Nephron progenitor cell (in vitro differentiated cells): ENCODE measurements at regions not wholly inside any gene's neighbourhood (a gene's known extent, or its start where the extent isn't known, plus 50 kb on each side); places are given as distances from the start of the nearest gene placed in this dataset.

Experiments
- DNase-seq: peaks from one replicate; pipeline ENCODE4 v3.0.0; 2021
- H3K27ac Mint-ChIP-seq: 2 replicates; pipeline ENCODE4 v1.8.0; 2021; ENCODE audit warnings: mild to moderate bottlenecking, moderate library complexity, mixed read lengths
- H3K27me3 Mint-ChIP-seq: 2 replicates; pipeline ENCODE4 v1.8.0; 2021; ENCODE audit warnings: mild to moderate bottlenecking, low read depth, mixed read lengths; ENCODE audit not compliant: poor library complexity
- H3K36me3 Mint-ChIP-seq: 2 replicates; pipeline ENCODE4 v1.8.0; 2021; ENCODE audit warnings: low read depth, mixed read lengths
- H3K4me1 Mint-ChIP-seq: 2 replicates; pipeline ENCODE4 v1.8.0; 2021; ENCODE audit warnings: mixed read lengths
- H3K4me3 Mint-ChIP-seq: 2 replicates; pipeline ENCODE4 v1.8.0; 2021; ENCODE audit warnings: mild to moderate bottlenecking, moderate library complexity, mixed read lengths
- H3K9me3 Mint-ChIP-seq: 2 replicates; pipeline ENCODE4 v1.8.0; 2021; ENCODE audit warnings: mild to moderate bottlenecking, moderate library complexity, mixed read lengths
- TF ChIP-seq, protein P1 (sequence below): fragments of 200-600 bp; sonication (generic); IDR thresholded peaks from 2 replicates; pipeline ENCODE4 v1.5.0; 2021; ENCODE audit warnings: antibody characterized with exemption

DNA sequence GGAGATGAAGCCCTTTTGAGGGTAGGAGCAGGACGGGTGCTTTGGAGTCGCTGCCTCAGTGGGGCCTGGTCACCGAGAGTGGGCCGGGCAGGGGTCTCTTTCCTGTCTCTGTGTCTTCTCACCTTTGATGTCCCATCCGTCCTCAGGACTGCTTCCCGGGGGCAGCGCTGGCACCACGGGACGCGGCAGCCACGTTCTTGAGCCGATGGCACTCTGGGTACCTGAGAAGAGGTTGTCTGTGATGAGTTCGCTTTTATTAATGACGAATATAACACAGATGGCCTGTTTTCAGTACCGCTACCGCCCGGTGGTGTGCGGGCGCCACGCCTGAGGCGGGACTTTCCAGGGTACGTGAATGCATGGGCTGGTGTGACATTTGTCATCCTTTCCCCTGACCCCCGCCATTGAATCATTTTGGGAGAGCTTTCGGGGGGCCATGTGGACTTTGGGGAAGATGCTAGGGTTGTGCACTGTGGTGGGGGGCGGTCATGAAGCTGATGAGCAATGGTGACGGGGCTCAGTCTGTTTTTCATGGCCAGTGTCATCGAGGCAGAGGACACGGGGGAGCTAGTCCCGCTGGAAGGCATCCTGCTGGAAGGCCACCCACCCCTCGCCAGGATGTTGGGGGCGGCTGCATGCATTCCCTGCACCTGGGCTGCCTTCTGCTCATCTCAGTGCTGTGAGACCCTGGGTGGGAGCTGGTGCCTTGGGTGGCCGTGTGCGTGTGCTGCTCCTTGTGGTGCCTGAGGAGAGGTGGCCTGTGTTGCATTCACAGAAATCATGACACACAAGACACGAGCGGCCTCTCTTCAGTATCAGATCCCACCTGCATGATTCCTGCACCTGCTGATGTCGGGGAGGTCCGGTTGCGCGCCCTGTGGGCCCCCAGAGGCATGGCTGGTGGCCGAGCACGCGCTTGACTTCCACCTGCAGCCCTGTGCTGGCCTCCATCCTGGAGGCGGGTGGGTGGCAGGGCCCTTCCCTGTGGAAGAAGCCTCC, 162.5 kb upstream of the RTL1 start:
- H3K9me3 Mint-ChIP-seq, result peaks cover 9% of the 10 kb centered on the region
- H3K27ac Mint-ChIP-seq, result no peak overlapping the region
- peaks cover 5% of the 10 kb centered on the region for H3K4me1 Mint-ChIP-seq
- H3K27me3 Mint-ChIP-seq, result peaks cover 36% of the 10 kb centered on the region
- TF ChIP-seq, protein P1, sequence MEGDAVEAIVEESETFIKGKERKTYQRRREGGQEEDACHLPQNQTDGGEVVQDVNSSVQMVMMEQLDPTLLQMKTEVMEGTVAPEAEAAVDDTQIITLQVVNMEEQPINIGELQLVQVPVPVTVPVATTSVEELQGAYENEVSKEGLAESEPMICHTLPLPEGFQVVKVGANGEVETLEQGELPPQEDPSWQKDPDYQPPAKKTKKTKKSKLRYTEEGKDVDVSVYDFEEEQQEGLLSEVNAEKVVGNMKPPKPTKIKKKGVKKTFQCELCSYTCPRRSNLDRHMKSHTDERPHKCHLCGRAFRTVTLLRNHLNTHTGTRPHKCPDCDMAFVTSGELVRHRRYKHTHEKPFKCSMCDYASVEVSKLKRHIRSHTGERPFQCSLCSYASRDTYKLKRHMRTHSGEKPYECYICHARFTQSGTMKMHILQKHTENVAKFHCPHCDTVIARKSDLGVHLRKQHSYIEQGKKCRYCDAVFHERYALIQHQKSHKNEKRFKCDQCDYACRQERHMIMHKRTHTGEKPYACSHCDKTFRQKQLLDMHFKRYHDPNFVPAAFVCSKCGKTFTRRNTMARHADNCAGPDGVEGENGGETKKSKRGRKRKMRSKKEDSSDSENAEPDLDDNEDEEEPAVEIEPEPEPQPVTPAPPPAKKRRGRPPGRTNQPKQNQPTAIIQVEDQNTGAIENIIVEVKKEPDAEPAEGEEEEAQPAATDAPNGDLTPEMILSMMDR, result no peak
- H3K4me3 Mint-ChIP-seq, result no peak overlapping the region
- no peaks in the 10 kb centered on the region for H3K36me3 Mint-ChIP-seq
- no peak for DNase-seq

DNA sequence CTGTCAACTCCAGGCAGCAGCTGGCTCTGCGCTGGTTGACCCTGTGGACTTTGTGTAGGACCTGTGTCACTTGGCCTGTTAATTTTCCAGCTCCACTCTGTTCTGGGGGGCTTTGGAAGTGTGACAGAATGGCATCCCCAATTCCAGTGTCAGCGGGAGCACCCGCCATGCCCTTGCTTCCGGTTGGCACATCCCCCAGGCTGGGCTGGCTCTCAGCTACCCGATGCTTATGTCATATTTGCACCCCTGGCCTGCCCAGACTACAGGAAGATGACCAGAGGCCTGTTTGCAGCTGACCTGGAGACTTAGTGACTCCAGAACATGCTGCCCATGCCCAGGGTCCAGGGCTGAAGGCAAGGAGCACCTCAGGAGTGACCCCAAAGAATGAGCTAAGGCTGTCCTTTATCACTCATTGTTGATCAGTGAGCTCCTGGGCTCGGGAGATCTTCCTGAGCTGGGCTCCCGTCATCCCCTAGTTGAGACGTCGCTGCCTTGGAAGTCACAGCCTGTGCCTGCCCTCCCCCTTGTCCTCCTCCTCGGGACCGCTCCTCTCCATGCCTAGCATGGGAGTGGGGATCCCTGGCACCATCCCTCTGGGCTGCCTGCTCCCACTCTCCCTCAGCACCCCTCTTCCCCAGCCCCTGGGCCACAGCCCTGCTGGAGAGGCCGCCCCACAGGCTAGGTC, 163.4 kb upstream of the RTL1 start:
- Mint-ChIP-seq H3K9me3 (peaks cover 9% of the 10 kb centered on the region), H3K27me3 (peaks cover 32% of the 10 kb centered on the region), H3K4me3 (no peak overlapping the region), H3K4me1 (peaks cover 10% of the 10 kb centered on the region), H3K27ac (no peak overlapping the region), H3K36me3 (no peaks in the 10 kb centered on the region)
- no peak for DNase-seq
- TF ChIP-seq, protein P1, result no peak

GRCh38 chr14:101068313-101069227, 165.0 kb upstream of the RTL1 start:
- H3K9me3 Mint-ChIP-seq, result peaks cover 9% of the 10 kb centered on the region
- no peak for DNase-seq
- H3K4me3 Mint-ChIP-seq, result no peak overlapping the region
- H3K27ac Mint-ChIP-seq, result no peak overlapping the region
- H3K4me1 Mint-ChIP-seq, result peaks cover 25% of the 10 kb centered on the region
- H3K27me3 Mint-ChIP-seq, result peaks cover 18% of the 10 kb centered on the region
- no peaks in the 10 kb centered on the region for H3K36me3 Mint-ChIP-seq
- TF ChIP-seq, protein P1, result no peak

DNA sequence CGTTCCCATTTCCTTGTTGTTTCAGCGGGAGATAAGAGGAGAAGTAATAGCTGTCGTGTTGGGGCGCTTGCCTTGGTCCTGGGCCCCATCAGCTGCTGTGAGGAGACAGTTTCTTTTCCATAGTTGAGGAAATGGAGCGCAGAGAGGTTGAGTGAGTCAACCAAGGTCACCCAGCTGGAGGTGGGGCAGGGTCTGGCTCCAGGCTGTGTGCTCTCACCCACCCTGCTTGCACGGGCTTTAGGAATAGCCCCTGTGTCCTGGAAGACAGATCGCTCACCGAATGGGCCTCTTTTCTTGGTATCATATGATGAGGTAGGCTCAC, 165.7 kb upstream of the RTL1 start:
- peaks cover 32% of the 10 kb centered on the region for H3K4me1 Mint-ChIP-seq
- no peaks in the 10 kb centered on the region for H3K36me3 Mint-ChIP-seq
- DNase-seq, result no peak
- peaks cover 21% of the 10 kb centered on the region for H3K27me3 Mint-ChIP-seq
- no peak overlapping the region for H3K4me3 Mint-ChIP-seq
- no peak overlapping the region for H3K27ac Mint-ChIP-seq
- H3K9me3 Mint-ChIP-seq, result peaks cover 9% of the 10 kb centered on the region
- TF ChIP-seq, protein P1, result no peak

GRCh38 chr14:101069666-101070362, 166.3 kb upstream of the RTL1 start:
- Mint-ChIP-seq H3K27ac (no peak overlapping the region), H3K9me3 (peaks cover 4% of the 10 kb centered on the region)

More at GRCh38 chr14:101069666-101070362, 166.3 kb upstream of the RTL1 start:
- no peaks in the 10 kb centered on the region for H3K36me3 Mint-ChIP-seq
- peaks cover 38% of the 10 kb centered on the region for H3K4me1 Mint-ChIP-seq
- no peak for DNase-seq
- H3K4me3 Mint-ChIP-seq, result no peak overlapping the region
- peaks cover 26% of the 10 kb centered on the region for H3K27me3 Mint-ChIP-seq
- TF ChIP-seq, protein P1, result no peak
